NCI-H2029 (cell line): ENCODE measurements at regions not wholly inside any gene's neighbourhood (a gene's known extent, or its start where the extent isn't known, plus 50 kb on each side); places are given as distances from the start of the nearest gene placed in this dataset.

Experiments used
- DNase-seq: peaks from one replicate; lab custom pipeline; 2025; lab: John Stamatoyannopoulos, UW

DNA sequence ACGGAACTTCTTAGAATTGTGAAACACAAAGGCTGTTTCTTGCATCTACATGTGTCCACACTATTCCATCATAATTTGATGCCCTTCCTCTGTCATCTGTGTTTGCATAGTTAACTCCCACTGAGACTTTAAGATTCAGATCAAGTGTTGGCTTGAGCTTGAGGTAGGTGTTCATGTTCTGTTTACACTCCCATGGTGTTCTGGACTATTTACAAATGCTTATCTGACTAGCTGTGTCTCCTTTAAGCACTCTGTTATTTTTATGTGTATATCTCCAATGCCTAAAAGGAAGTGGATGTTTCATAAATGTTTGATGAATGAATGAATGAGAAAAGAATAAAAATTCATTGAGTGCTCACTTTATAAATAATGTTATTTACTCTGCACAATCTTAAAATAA is 622.7 kb downstream of the RAB28 start:
- no peak for DNase-seq

DNA sequence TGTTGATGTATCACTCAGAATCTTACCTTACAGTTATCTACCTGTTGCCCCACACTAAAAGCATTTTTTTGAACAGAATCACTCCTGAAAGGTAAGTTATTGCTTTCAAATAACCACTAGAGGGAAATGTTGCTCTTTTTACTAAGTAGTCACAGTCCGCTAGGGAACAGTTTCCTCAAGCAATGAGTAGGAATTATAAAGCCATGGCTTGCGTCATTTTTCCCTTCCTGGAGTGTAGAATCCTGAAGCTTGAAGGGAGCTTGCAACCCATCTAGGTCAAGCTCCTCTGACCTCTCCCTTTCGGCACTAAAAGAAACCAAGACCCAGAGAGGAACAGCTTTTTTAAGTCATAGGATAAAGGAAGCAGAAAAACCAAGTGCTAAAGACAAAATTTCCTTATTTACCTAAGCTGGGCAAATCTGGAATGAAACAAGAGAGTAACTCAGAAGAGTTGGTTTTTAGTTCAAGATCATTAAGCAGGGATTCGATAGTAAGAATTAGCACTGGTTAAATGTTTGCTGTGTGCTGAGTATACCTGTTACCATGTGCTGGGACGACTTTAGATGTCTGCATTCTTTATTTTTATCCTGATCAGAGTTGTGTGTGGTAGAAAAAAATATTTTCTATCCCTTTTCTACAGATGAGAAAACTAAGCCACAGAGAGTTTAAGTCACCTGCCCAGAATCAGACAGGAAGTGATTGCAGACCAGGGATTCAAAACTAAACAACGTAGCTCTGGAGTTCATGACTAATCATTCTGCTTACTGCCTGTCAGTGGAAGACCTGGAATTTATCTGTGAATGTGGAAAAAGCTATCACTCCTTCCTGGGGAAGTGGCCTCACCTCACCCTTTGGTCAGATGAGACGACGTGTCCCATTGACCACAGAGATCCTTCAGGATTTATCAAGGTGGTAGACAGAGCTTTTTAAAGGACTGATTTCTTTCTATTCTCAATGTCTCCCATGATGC is 631.5 kb downstream of the RAB28 start:
- peak; percentile 86 for DNase-seq

DNA sequence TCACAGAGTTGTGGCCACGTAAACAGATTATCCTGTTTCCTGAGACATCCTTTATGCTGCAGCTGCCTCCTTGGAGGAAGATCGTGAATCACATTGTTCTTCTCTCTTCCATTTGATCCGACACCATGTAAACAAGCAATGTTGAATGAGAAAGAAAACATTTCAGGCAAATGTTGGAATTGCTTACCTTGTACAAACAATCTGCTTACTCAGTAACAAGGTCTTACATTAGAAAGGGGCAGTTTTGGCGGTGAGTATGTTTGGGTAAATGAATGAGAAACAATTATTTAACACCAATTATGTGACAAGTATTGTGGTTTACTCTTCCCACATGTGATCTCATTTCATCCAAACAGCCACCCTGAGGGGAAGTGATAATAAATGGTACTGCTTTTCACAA is 637.8 kb downstream of the RAB28 start:
- peak; percentile 76 for DNase-seq

DNA sequence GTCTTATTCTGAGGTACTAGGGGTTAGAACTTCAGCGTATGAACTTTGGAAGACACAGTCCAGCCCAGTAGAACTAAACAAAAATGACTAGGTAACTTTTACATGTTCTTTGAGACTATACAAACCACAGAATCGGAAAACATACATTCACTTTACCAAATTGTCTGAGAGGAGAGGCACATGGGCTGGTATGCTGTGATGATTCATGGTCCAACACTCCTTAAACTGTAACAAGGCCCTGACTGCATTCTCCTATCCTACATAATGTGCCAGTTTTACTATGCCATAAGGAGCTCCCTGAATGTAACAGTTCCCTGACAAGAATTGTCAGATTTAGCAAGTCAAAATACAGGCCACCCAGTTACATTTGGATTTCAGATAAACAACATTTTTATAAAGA is 640.0 kb downstream of the RAB28 start:
- DNase-seq: no peak

DNA sequence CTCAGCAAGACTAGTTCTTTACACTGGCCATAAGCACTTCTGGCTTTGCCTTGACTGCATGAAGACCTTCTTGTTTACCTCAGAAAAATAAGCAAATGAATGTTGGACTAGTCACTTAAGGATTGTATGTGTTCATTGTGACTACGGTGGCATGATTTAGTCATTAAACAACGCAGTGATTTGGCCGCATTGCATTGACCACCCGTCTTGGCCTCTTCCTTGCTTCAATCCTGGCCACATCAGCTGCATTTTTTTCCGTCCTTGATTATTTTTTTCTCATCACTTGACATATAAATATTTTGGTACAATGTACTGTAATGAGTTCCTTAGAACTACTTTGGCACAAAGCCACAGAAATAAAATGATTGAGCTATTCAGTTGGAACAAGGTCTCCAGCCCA is 656.2 kb downstream of the RAB28 start:
- DNase-seq: no peak

DNA sequence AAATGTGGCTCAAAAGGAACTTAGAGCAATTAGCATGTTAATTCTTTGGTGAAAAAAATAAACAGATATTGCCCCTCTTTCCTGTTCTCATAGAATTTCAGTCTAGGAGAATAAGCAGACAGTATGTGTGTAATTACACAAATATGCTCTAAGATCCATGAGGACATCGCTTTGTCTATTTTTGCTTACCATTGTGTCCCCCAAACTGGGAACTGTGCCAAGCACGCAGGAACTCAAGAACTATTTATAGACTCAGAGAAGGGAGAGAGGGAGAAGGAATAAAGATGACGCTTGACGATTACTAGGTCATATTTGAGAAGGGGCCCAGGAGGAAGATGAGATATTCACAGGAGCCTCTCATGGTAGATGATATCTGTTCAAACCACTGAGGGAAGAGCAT is 692.6 kb downstream of the RAB28 start:
- peak; percentile 16 for DNase-seq

DNA sequence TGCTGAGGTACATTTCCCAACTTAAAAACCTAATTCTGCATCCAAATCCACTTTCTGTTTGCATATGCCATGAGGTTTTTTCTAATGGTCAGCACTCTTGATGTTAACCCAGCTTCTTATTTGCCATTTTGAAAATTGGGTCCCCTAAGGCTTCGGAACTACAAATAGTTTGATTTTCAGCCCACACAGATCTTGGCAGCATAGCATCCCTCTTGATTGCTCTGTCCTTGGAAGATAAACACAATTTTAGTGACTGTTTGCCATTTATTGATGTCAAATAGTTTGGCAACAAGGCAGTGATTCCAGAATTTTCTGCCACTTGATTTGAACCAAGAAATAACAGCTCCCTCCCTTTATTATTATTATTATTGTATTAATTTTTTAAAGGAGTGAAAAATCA is 696.9 kb downstream of the RAB28 start:
- no peak for DNase-seq

DNA sequence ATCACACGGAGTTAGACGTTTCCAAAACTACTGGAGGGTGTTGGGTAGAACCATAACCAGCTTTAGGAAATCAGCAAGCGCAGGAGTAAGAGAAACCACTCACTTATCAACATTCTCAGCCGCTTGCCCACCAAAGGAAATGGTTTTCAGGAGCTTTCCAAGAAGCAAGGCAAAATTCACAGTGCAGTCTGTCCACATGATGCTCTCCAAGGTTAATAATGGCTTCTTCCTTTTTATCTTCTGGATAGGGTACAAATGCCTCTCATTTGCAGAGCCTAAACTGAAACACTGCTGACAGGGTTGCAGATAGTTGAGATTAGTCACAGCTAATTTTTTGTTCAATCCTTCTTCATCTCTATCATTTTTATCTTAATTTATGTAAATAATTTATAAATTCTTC is 705.4 kb downstream of the RAB28 start:
- no peak for DNase-seq

DNA sequence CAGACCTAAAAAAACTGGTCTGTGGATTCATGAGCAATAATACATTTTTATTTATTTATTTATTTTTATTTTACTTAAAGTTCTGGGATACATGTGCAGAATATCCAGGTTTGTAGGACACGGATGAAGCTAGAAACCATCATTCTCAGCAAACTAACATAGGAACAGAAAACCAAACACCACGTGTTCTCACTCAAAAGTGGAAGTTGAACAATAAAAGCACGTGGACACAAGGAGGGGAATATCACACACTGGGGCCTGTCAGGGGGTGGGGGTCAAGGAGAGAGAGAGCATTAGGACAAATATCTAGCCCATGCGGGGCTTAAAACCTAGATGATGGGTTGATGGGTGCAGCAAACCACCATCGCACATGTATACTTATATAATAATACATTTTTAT is 705.9 kb downstream of the RAB28 start:
- no peak for DNase-seq

DNA sequence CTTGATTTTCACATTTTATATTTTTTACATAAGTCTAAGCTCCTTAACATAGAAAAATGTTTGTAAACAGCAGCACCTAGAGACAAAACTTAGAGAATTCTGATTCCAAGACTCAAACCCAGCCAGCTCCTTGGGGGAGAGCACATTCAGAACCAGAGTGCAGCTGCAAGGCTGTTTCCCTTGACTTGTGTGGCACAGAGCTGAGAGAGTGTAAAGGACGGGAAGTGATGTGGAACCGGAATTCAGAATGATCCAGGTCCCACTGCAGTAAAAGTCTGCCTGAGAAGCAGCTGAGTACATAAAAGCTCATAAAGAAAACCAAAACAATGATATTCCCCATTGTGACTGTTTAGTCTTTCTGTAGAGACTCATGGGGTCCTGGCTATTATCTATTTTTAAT is 713.8 kb downstream of the RAB28 start:
- no peak for DNase-seq

DNA sequence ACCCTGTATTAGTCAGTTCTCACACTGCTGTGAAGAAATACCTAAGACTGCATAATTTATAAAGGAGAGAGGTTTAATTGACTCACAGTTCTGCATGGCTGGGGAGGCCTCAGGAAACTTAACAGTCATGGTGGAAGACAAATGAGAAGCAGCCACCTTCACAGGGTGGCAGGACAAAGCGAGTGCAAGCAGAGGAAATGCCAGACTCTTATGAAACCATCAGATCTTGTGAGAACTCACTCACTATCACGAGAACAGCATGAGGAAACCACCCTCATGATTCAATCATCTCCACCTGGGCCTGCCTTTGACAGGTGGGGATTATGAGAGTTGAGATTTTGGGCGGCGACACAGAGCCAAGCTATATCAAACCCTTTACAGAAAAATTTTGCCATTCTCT is 722.4 kb downstream of the RAB28 start:
- no peak for DNase-seq

DNA sequence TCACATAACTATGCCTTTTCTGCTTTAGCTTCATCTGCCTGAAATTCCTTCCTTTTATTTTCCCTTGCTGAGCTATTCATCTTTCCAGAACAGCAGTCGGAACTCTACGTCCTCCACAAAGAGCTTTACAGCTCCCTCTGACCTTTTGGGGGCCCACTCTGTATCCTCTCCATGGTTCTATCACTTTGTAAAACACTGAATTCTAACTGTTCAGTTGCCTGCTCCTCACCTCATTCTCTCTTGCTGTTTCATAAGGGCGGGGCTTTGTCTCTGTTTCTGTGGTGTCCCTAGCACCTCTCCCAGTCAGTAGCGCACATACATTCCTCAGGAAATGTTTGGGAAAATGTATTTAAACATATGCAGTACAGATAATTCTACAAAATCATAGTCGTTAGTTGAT is 737.0 kb downstream of the RAB28 start:
- DNase-seq: no peak

DNA sequence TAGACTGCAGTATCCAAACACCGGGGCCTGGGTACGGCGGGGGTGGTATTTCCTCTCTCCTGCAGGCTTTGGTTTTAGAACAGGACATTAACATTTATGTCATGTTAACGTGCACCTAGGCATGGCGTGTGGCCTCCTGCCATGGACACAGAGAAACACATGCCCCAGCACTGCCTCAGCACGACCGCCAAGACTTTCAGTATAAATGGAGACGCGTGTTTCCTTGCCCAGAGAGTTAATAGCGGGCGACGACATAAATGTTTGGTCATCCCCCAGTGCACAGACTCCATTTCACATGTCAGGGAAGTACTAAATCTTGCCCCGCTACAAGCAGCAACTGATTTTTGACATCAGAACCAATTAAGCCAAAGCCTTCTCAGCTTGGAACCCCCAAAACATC is 737.9 kb downstream of the RAB28 start:
- DNase-seq: no peak

DNA sequence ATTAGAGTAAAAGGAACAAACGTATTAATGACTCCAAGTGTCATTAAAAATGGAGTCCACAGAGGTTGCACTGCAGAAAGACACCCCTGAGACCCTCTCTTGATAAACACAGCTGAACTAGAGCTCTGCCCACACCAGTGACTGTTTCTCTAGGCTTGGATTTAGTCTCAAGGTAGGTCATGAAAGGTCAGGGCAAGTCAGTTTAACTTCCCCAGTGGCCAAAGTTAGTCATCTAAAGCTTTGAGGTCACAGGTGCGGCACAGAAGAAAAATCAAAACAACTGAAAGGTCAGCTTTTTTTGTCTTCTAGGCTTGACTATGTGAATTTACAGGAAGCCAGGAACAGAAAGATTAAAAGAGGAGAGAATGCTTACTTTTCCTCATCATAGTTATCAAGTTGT is 749.6 kb downstream of the RAB28 start:
- no peak for DNase-seq

DNA sequence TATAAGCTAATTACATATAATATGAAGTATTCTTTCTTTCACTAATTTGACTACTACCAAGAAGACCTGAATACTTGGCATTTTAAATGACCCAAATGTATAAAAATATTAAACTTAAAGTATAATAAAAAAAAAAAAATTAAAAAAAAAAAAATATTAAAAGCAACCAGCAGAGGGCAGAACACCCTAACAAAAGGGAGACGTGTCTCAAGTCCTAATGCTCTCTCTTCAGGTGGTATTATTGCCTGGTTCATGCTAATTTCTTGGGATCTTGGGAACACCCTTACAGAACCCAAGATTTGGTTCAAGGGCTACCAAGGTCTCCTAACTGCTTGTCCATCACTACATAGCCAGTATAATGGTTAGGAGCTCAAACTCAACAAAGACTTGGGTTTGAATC is 754.8 kb downstream of the RAB28 start:
- no peak for DNase-seq

DNA sequence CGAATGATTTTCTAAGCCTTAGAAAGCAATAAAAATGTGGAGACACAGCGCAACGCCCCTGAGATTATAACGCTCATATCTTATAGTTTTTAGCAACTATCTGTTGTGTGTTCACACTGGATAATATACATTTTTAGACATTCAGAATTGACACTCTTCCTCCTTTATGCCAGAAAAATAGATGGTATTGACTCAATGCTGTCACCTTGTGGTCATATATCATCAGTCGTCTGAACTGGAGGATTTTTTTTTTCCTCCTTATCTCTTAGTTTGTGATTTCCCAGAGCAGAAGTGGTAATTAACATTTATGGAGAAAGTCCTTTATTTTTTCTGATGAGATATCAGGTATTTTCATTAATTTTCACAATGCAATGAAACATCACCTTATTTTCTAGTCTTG is 759.6 kb downstream of the RAB28 start:
- DNase-seq: no peak

DNA sequence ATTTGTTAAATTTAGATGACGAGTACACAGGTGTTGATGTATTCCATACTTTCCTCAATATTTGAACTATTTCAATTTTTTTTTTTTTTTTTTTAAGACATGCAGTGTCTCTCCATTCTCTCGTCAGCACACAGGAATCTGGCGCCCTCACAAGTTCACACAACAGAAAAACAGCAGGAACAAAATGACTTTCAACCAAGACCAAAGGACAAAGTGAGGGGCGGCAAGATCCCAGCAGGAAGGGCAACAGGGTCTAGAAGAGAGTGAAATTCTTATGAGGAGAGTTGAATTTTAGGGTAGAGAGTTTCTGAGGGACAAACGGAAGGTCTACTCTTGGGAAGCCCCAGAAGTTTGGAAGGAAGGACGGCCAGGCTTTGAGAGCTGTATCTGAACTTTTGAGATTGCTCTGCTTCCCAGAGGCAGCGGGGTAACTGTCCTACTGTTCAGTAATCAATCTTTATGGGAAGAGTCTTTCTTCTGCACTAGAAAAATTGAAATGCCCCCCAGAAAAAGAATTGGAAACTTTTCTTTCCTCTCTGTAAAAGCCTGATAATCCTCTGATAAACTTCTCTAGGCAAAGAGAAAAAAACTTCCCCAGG is 760.2 kb downstream of the RAB28 start:
- no peak for DNase-seq

DNA sequence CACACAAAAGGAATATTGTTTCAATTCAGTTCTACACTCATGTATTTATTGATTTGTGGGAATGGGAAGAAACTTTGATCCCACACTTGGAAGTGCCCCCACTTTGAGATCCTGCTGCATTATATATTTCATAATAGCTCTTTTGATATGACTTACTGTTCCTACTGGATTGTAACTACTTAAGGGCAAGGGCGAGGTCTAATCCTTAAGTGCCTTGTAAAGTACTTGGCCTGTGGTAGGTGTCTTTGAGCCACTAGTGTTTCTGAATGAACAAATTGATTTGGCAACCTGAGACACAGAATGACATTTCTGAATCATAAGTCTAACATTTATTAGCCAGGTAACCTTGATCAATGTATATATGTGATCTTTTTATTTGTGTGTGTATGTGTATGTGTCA is 767.2 kb downstream of the RAB28 start:
- no peak for DNase-seq

DNA sequence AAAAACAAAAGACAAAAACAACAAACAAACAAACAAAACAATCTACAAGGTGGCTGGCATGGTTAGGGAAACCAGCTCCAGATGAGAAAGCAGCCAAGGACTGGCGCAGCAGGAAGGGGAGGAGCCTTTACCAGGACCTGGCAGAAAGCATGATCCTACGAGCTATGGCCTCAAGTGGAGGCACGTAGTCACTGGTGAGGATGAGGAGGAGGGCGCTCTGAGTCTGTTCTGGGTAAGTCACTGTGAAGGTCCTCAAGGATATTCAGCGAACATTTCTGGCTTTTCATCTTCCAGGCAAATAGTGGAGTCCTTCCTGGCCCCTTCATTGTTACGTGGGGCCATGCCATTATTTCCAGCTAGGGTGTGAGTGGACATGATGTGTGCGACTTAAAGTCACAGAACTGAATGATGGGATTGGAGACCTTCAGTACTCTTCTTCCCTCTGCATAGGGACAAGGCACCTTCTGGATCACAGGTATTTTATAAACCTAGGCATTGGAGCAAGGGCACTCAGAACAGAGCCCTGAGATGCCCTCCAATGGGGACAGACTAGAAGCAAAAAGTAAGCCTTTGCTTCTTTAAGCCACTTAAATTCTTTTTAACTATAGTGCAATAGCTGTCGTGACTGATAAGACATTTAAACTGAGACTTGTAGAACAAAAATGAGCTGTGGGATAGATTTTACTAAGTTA is 771.3 kb downstream of the RAB28 start:
- DNase-seq: no peak

DNA sequence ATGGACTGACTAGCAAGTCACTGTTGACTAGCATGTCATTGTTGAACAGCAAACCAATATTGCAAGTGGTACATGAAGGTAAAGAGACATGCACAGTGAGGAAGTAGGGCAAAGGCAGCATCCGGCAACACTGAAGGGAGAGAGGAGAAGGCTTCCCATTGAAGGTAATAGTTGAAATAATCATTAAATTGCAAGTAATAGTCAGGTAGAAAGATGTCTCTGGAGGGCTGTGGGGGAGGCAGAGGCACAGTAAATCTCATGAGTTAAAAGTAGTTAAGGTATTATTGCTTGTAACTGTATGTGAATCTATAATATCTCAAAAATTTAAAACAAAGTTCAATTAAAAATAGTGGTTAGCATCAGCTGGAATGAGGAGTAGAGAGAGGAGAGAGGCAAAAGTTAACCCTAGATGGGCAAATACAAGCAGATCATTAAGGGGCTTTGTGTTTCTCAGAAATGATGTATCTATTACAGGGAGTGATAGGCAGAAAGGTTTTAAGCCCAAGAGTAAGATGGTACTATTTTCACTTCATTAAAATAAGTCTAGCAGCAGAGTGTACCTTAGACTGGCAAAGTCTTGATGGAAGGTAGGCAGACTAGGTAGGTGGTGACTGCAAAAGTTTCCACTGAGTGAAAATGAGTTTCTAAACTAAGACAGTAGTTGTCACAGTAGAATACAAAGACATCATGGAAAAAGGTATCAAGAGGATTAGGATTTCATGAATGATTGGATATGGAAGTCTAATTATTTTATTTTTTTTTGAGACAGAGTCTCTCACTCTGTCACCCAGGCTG is 776.6 kb downstream of the RAB28 start:
- DNase-seq: no peak

DNA sequence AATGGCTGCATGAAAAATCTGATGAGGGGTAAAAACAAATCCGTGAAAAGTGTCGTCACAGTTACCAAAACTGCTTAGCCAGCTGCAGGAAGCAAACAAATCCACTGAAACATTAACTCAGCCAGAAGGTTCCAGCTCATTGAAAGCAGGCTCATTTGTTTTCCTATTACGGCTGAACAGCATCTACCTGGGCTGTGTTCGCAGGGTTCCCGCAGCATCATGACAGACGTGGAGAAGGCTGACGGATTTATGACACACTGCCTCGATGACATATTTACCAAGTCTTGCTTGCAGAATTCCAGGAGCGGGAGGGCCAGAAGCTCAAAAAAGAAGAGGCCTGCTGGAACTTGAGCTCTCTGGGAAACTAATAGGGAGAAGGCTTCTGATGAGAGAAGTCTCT is 781.1 kb downstream of the RAB28 start:
- DNase-seq: no peak

DNA sequence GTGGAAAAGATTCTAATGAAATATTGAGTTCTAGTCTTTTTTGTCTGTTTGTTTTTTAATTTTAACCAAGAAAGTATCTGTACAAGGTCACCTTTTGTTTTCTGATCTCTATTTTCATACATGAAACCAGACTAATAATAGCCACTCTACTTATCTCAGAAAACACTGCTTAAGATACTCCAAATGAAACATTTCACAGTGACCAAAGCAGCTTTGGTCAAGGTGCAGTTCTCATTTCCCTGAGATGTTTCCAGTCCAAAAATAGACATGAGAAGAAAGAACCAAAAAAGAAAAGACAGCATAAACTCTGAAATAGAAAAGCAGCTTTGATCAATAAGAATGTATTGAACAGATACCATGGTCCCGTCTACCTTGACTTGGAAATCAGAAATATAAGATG is 782.8 kb downstream of the RAB28 start:
- DNase-seq: no peak
